SK-N-SH (cell line): ENCODE measurements at regions not wholly inside any gene's neighbourhood (a gene's known extent, or its start where the extent isn't known, plus 50 kb on each side); places are given as distances from the start of the nearest gene placed in this dataset.

Source experiments
- CTCF ChIA-PET: fragments of 300-600, 350-600 bp; formaldehyde crosslinking; extraction: SDS; loops from one replicate; lab custom pipeline; 2021; lab: Yijun Ruan, JAX
- POLR2A ChIA-PET: fragments of 350-600 bp; sonication (Branson Sonifier 250); formaldehyde crosslinking; extraction: SDS; loops from one replicate; lab custom pipeline; 2020; ENCODE audit warnings: antibody characterized with exemption, inconsistent platforms; lab: Yijun Ruan, JAX
- DNase-seq: peaks from one replicate; pipeline ENCODE4 v3.0.0; 2012
- H2AFZ ChIP-seq: fragments of 200-600 bp; sonication (generic); 2 replicates; pipeline ENCODE4 v1.8.1; 2016; ENCODE audit warnings: antibody characterized with exemption, mild to moderate bottlenecking, low read depth
- H3F3A ChIP-seq: fragments of 200-600 bp; sonication (generic); replicated peaks from 2 replicates; pipeline ENCODE3; 2016; ENCODE audit warnings: antibody characterized with exemption, mild to moderate bottlenecking; ENCODE audit not compliant: insufficient read depth
- H3K27ac ChIP-seq, 2 experiments: fragments of 200-500 bp in 1 of 2; fragments of 200-600 bp in 1 of 2; sonication (Bioruptor generic) in 1 of 2; sonication (generic), shearing (Covaris generic) in 1 of 2; 2 replicates each; pipeline versions ENCODE4 v1.5.1 to v1.6.1; 2014 to 2016; ENCODE audit warnings: low read depth in 2 of 2, inconsistent platforms in 1 of 2, low read length in 1 of 2, mild to moderate bottlenecking in 1 of 2, mixed read lengths in 1 of 2
- H3K27me3 ChIP-seq: fragments of 200-600 bp; sonication (generic), shearing (Covaris generic); 2 replicates; pipeline ENCODE4 v1.6.1; 2016; ENCODE audit warnings: mixed run types; ENCODE audit not compliant: insufficient read depth
- H3K36me3 ChIP-seq, 2 experiments: fragments of 200-500 bp in 1 of 2; fragments of 200-600 bp in 1 of 2; sonication (Bioruptor generic) in 1 of 2; sonication (generic) in 1 of 2; replicated peaks in 1 of 2; 2 replicates each; pipeline versions ENCODE3 to v1.5.1; 2014 to 2016; ENCODE audit warnings: low read length in 1 of 2, mild to moderate bottlenecking in 1 of 2; ENCODE audit not compliant: insufficient read depth in 2 of 2, control insufficient read depth in 1 of 2
- H3K4me1 ChIP-seq, 2 experiments: fragments of 200-500 bp in 1 of 2; fragments of 200-600 bp in 1 of 2; sonication (Bioruptor generic) in 1 of 2; sonication (generic), shearing (Covaris generic) in 1 of 2; 2 replicates each; pipeline versions ENCODE4 v1.5.1 to v1.6.1; 2014 to 2016; ENCODE audit warnings: low read depth in 1 of 2, low read length in 1 of 2, mixed run types in 1 of 2; ENCODE audit not compliant: insufficient read depth in 2 of 2, control insufficient read depth in 1 of 2
- H3K4me2 ChIP-seq: fragments of 200-600 bp; sonication (generic), shearing (Covaris generic); 2 replicates; pipeline ENCODE4 v1.6.1; 2017; ENCODE audit warnings: mixed run types
- H3K4me3 ChIP-seq, 2 experiments: fragments of 200-500 bp in 1 of 2; fragments of 200-600 bp in 1 of 2; sonication (Bioruptor generic) in 1 of 2; sonication (generic), shearing (Covaris generic) in 1 of 2; 2 replicates each; pipeline versions ENCODE4 v1.5.1 to v1.8.1; 2014 to 2016; ENCODE audit warnings: low read depth in 2 of 2, inconsistent platforms in 1 of 2, low read length in 1 of 2, mild to moderate bottlenecking in 1 of 2, mixed read lengths in 1 of 2, moderate library complexity in 1 of 2
- H3K79me2 ChIP-seq: fragments of 200-600 bp; sonication (generic); 2 replicates; pipeline ENCODE4 v1.8.1; 2017; ENCODE audit warnings: mild to moderate bottlenecking; ENCODE audit not compliant: insufficient read depth
- H3K9ac ChIP-seq: fragments of 200-600 bp; sonication (generic); 2 replicates; pipeline ENCODE4 v1.6.1; 2017; ENCODE audit warnings: mixed run types
- H3K9me2 ChIP-seq: fragments of 200-600 bp; sonication (generic); 2 replicates; pipeline ENCODE4 v1.6.1; 2017; ENCODE audit warnings: mixed run types
- H3K9me3 ChIP-seq: fragments of 200-600 bp; sonication (generic); 2 replicates; pipeline ENCODE4 v1.6.1; 2017; ENCODE audit warnings: mixed run types, mild to moderate bottlenecking, moderate library complexity
- H4K20me1 ChIP-seq: fragments of 200-600 bp; sonication (generic); 2 replicates; pipeline ENCODE4 v1.6.1; 2017; ENCODE audit warnings: mild to moderate bottlenecking, mixed run types; ENCODE audit not compliant: insufficient read depth
- CHD2 ChIP-seq: fragments of 150-350 bp; IDR thresholded peaks from 2 replicates; pipeline ENCODE4 v1.6.1; 2018; ENCODE audit warnings: low read length; ENCODE audit not compliant: partially characterized antibody
- CTCF ChIP-seq: fragments of 200-600 bp; sonication (generic); IDR thresholded peaks from 2 replicates; pipeline ENCODE4 v1.6.1; 2017; ENCODE audit warnings: antibody characterized with exemption, mild to moderate bottlenecking, moderate library complexity
- EZH2phosphoT487 ChIP-seq: fragments of 200-600 bp; sonication (generic); IDR thresholded peaks from 2 replicates; pipeline ENCODE4 v1.6.1; 2017; ENCODE audit warnings: low read depth, mixed run types, mild to moderate bottlenecking, antibody characterized with exemption, moderate library complexity, borderline replicate concordance
- FOSL2 ChIP-seq: IDR thresholded peaks from 2 replicates; pipeline ENCODE4 v1.4.0; 2012; ENCODE audit warnings: low read depth, mild to moderate bottlenecking, moderate library complexity, borderline replicate concordance
- FOXJ3 ChIP-seq: sonication (generic); formaldehyde crosslinking; IDR thresholded peaks from 2 replicates; pipeline ENCODE4 v1.5.1; 2020; ENCODE audit warnings: mild to moderate bottlenecking, missing genetic modification reagents
- FOXM1 ChIP-seq: IDR thresholded peaks from 2 replicates; pipeline ENCODE4 v1.4.0; 2012; ENCODE audit warnings: low read depth, mild to moderate bottlenecking
- GABPA ChIP-seq: IDR thresholded peaks from 2 replicates; pipeline ENCODE4 v1.4.0; 2012; ENCODE audit warnings: low read depth, mild to moderate bottlenecking
- GATA2 ChIP-seq: sonication (generic); formaldehyde crosslinking; IDR thresholded peaks from 2 replicates; pipeline ENCODE4 v1.5.0; 2020; ENCODE audit warnings: mild to moderate bottlenecking, missing genetic modification reagents
- JUND ChIP-seq: IDR thresholded peaks from 2 replicates; pipeline ENCODE4 v1.4.0; 2012
- MXI1 ChIP-seq: IDR thresholded peaks from 2 replicates; pipeline ENCODE4 v1.6.1; 2012; ENCODE audit warnings: mild to moderate bottlenecking, low read depth, low read length, improper control_type of control experiment
- NFIC ChIP-seq: IDR thresholded peaks from 2 replicates; pipeline ENCODE4 v1.4.0; 2012; ENCODE audit warnings: borderline replicate concordance
- PBX3 ChIP-seq: IDR thresholded peaks from 2 replicates; pipeline ENCODE4; 2012
- RAD21 ChIP-seq: IDR thresholded peaks from 2 replicates; pipeline ENCODE4 v1.6.1; 2012; ENCODE audit warnings: mild to moderate bottlenecking, low read length
- REST ChIP-seq: IDR thresholded peaks from 2 replicates; pipeline ENCODE4 v1.6.1; 2012; ENCODE audit warnings: mild to moderate bottlenecking, low read depth, low read length, moderate library complexity
- RFX5 ChIP-seq: IDR thresholded peaks from 2 replicates; pipeline ENCODE4 v1.6.1; 2012; ENCODE audit warnings: mild to moderate bottlenecking, improper control_type of control experiment, low read length
- RXRA ChIP-seq: IDR thresholded peaks from 2 replicates; pipeline ENCODE4 v1.4.0; 2012; ENCODE audit warnings: low read depth, mild to moderate bottlenecking, borderline replicate concordance
- SMC3 ChIP-seq: IDR thresholded peaks from 2 replicates; pipeline ENCODE4 v1.6.1; 2012; ENCODE audit warnings: low read depth, low read length, improper control_type of control experiment
- TAF1 ChIP-seq: IDR thresholded peaks from 2 replicates; pipeline ENCODE4 v1.6.1; 2012; ENCODE audit warnings: low read depth, mild to moderate bottlenecking, low read length, moderate library complexity, borderline replicate concordance
- TCF12 ChIP-seq: IDR thresholded peaks from 2 replicates; pipeline ENCODE4 v1.4.0; 2012
- TEAD4 ChIP-seq: IDR thresholded peaks from 2 replicates; pipeline ENCODE4 v1.4.0; 2012; ENCODE audit warnings: mild to moderate bottlenecking, borderline replicate concordance; ENCODE audit not compliant: insufficient read depth
- YY1 ChIP-seq: IDR thresholded peaks from 2 replicates; pipeline ENCODE4 v1.4.0; 2012; ENCODE audit warnings: low read depth, mild to moderate bottlenecking
- ZBTB33 ChIP-seq: IDR thresholded peaks from 2 replicates; pipeline ENCODE4 v1.4.0; 2012; ENCODE audit warnings: low read depth, borderline replicate concordance
- WGBS: methylation state at CpG from one replicate; pipeline ENCODE4 v1.1.6; 2017; ENCODE audit warnings: low lambda C conversion rate; 5-methylcytosine and 5-hydroxymethylcytosine counted together
- TF ChIP-seq, protein P1 (sequence below): fragments of 150-350 bp; IDR thresholded peaks from 2 replicates; pipeline ENCODE4 v1.6.1; 2017; ENCODE audit warnings: antibody characterized with exemption, low read length, low read depth, borderline replicate concordance
- TF ChIP-seq, protein P2 (sequence below): IDR thresholded peaks from 2 replicates; pipeline ENCODE4 v1.4.0; 2012; ENCODE audit warnings: low read depth

DNA sequence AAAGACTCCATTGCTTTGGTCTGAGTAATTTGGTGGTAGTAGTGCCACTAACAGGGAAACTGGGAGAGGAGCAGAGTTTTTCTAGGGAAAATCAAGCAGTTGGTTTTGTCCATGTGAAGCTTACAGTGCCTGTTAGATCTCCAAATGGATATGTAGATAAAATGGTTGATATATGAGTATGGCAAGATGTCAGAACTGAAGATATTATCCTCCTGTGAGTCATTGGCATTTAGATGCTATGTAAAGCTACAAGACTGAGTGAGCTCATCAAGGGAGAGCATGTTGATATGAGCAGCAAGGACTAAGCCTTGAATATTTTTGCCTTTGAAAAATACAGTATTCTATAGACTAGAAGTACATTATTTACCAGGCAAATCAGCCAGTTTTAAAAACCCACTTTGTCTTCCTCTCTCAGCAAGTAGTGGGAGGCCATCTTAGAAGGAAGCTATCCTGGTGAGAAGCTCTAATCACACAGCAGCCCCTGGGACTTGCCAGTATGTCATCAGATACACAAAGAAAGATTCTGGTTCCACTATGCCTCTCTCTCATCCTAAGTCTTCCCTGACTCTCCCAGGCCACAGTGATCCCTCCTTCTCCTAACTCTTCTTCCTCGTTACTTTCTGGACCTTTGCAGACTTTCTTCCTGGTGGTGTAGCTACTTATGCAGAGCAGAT, 77.4 kb upstream of the ANKRD28 start:
- 0 out of 2 replicates have a peak, but pooled peaks cover 3% of the 10 kb centered on the region for H3K9me3 ChIP-seq
- peak overlapping the region; percentile 39; the same call in 1 of the 2 replicates for H3K4me2 ChIP-seq
- peak overlapping the region; percentile 59 for H2AFZ ChIP-seq
- no peaks in the 10 kb centered on the region for H3K9me2 ChIP-seq
- H3F3A ChIP-seq: peaks cover 24% of the 10 kb centered on the region
- H3K4me3 ChIP-seq: no peak overlapping the region
- no peaks in the 10 kb centered on the region for H4K20me1 ChIP-seq
- no peak for DNase-seq
- H3K9ac ChIP-seq: no peak overlapping the region; the same call in 1 of the 2 replicates
- H3K36me3 ChIP-seq: peaks cover 0 to 3% of the 10 kb centered on the region in 2 experiments
- 88% methylated on average over 1 of the region's 1 CpG for WGBS
- no peaks in the 10 kb centered on the region for H3K79me2 ChIP-seq
- ChIA-PET CTCF (no interaction called here), POLR2A (no interaction called here)
- H3K27me3 ChIP-seq: no peaks in the 10 kb centered on the region
- peaks cover 0 to 13% of the 10 kb centered on the region in 2 experiments; a peak in 1 of 4 replicates for H3K4me1 ChIP-seq
- H3K27ac ChIP-seq: peak overlapping the region in 1 of 2 experiments; percentile 88; a peak in 2 of 4 replicates
- TF ChIP-seq CTCF (no peak), TAF1 (no peak), FOXM1 (no peak), GABPA (no peak), NFIC (peak; percentile 68), FOSL2 (peak; percentile 91), PBX3 (peak; percentile 95), GATA2 (no peak), ZBTB33 (no peak), YY1 (0 out of 2 replicates have a peak, but pooled peaks have one; percentile 16), MXI1 (no peak), RAD21 (no peak), SMC3 (no peak), FOXJ3 (CRISPR knock-in tag) (no peak), REST (no peak), TCF12 (peak; percentile 89), RXRA (no peak; the same call in 1 of the 2 replicates), JUND (peak; percentile 93), TEAD4 (peak; percentile 72; the same call in 1 of the 2 replicates), RFX5 (no peak), EZH2phosphoT487 (no peak), CHD2 (no peak)
- TF ChIP-seq, protein P1, sequence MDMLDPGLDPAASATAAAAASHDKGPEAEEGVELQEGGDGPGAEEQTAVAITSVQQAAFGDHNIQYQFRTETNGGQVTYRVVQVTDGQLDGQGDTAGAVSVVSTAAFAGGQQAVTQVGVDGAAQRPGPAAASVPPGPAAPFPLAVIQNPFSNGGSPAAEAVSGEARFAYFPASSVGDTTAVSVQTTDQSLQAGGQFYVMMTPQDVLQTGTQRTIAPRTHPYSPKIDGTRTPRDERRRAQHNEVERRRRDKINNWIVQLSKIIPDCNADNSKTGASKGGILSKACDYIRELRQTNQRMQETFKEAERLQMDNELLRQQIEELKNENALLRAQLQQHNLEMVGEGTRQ: no peak
- TF ChIP-seq, protein P2, sequence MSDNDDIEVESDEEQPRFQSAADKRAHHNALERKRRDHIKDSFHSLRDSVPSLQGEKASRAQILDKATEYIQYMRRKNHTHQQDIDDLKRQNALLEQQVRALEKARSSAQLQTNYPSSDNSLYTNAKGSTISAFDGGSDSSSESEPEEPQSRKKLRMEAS: 0 out of 2 replicates have a peak, but pooled peaks have one; percentile 51
